ENCODE measurements at regions not wholly inside any gene's neighbourhood (a gene's known extent, or its start where the extent isn't known, plus 50 kb on each side); places are given as distances from the start of the nearest gene placed in this dataset.
A peak's percentile ranks its signal among the peaks of the same experiment; 100 is the strongest.

DNA sequence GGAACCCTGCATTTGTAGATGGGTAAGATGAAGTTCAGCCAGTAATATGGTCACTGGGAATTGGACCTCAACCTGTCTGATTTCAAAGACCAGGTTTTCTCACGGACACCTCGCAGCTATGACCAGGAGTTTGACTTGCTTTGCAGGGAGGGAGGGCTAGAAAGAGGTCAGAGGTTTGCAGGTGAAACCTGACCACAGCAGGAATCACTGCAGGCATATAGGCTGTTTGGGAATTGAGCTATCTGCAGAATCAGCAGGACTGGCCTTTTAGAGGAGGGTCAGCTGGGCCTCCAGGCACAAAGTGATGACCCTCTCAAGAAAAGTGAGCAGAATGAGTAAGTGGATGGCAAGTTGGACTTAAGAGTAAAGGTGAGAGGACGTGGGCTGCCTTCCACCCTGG lies 166.3 kb downstream of the ADRA2A start:
- H3K56ac ChIP-seq (replicated peaks; ENCODE audit: insufficient read length, low read depth, low read length) = no peak overlapping the region
- H3K18ac ChIP-seq (ENCODE audit: extremely low read depth, low read length) = no peak overlapping the region
- H4K91ac ChIP-seq (replicated peaks; ENCODE audit: insufficient read length, low read length) = no peak overlapping the region
- H3K79me2 ChIP-seq (ENCODE audit: control insufficient read depth in 1 of 2, insufficient read depth in 2 of 2, low read length in 2 of 2) = no peaks in the 10 kb centered on the region
- H2BK5ac ChIP-seq (ENCODE audit: low read depth, low read length) = no peak overlapping the region
- H3K4ac ChIP-seq (replicated peaks; ENCODE audit: insufficient read length, low read depth, low read length) = no peak overlapping the region
- H3K14ac ChIP-seq (ENCODE audit: insufficient read length) = no peak overlapping the region
- H2BK15ac ChIP-seq (ENCODE audit: low read length) = no peak overlapping the region
- no peak overlapping the region for H3K27ac ChIP-seq (ENCODE audit: low read depth, low read length)
- H2BK120ac ChIP-seq (replicated peaks; ENCODE audit: low read depth, low read length) = no peak overlapping the region
- 79% methylated on average over 3 of the region's 3 CpGs; no CpG with 5 or more reads in 1 of the 2 experiments for WGBS, 2 experiments (ENCODE audit: extremely low coverage in 1 of 2, insufficient coverage in 1 of 2, insufficient read length in 1 of 2, insufficient replicate concordance in 2 of 2, low coverage in 1 of 2, low lambda C conversion rate in 2 of 2, missing lambda C conversion rate in 1 of 2)
- H3K9me3 ChIP-seq (ENCODE audit: insufficient read depth in 2 of 2, low read depth in 1 of 2, low read length in 1 of 2) = no peaks in the 10 kb centered on the region
- no peak overlapping the region for H2BK20ac ChIP-seq (ENCODE audit: low read length)
- no peaks in the 10 kb centered on the region for H3K36me3 ChIP-seq (ENCODE audit: control insufficient read depth in 2 of 4, insufficient read depth in 4 of 4, low read length in 3 of 4)
- DNase-seq (ENCODE audit: low read depth in 1 of 2, low spot score in 2 of 2) (no peak), FAIRE-seq (no peak)
- no peak overlapping the region for H4K8ac ChIP-seq (ENCODE audit: extremely low read depth, insufficient read depth, low read length)
- ChIA-PET POLR2A (ENCODE audit: partially characterized antibody) (no interaction called here), CTCF (ENCODE audit: partially characterized antibody) (no interaction called here)
- H3K4me3 ChIP-seq (ENCODE audit: extremely low read depth in 1 of 4, insufficient read depth in 2 of 4, low read depth in 3 of 4, low read length in 4 of 4) = no peak overlapping the region
- H3K23ac ChIP-seq (ENCODE audit: insufficient read length) = no peak overlapping the region
- H3K4me2 ChIP-seq (ENCODE audit: insufficient read depth in 1 of 2, low read depth in 2 of 2, low read length in 2 of 2) = no peak overlapping the region
- H2BK12ac ChIP-seq (ENCODE audit: low read depth, low read length) = no peak overlapping the region
- H3K9ac ChIP-seq (replicated peaks in 1 of 4; ENCODE audit: extremely low read depth in 1 of 4, low read depth in 3 of 4, low read length in 3 of 4) = peak overlapping the region in 1 of 4 experiments; percentile 21; a peak in 1 of 7 replicates
- H4K20me1 ChIP-seq (replicated peaks in 1 of 2; ENCODE audit: control insufficient read depth in 1 of 2, insufficient read depth in 2 of 2, low read length in 2 of 2) = no peaks in the 10 kb centered on the region
- no peaks in the 10 kb centered on the region for H3K23me2 ChIP-seq (ENCODE audit: low read depth, low read length)
- no peaks in the 10 kb centered on the region for H3K79me1 ChIP-seq (ENCODE audit: low read depth, low read length)
- no peak overlapping the region for H2AK5ac ChIP-seq (ENCODE audit: low read depth, low read length)
- H2AFZ ChIP-seq (ENCODE audit: low read length) = no peak overlapping the region
- H3K27me3 ChIP-seq (replicated peaks in 1 of 4; ENCODE audit: control insufficient read depth in 3 of 4, extremely low read depth in 1 of 4, insufficient read depth in 3 of 4, low read length in 3 of 4) = no peaks in the 10 kb centered on the region
- peaks cover 0 to 5% (median 0%) of the 10 kb centered on the region in 4 experiments; a peak in 1 of 7 replicates for H3K4me1 ChIP-seq (replicated peaks in 1 of 4; ENCODE audit: control insufficient read depth in 3 of 4, insufficient read depth in 4 of 4, low read length in 3 of 4)
- no peak overlapping the region for H4K5ac ChIP-seq (ENCODE audit: insufficient read length, low read depth, low read length)
- TF ChIP-seq CTBP2 (IDR thresholded peaks at IDR 0.05; ENCODE audit: borderline replicate concordance, insufficient read depth, insufficient read length, low read length) (no peak), SAP30 (IDR thresholded peaks at IDR 0.05; ENCODE audit: insufficient read depth, insufficient replicate concordance, low read length) (no peak), EGR1 (IDR thresholded peaks at IDR 0.05; ENCODE audit: borderline replicate concordance, low read depth, low read length) (no peak), YY1 (IDR thresholded peaks at IDR 0.05; ENCODE audit: low read depth, low read length) (no peak), PHF8 (conservative IDR thresholded peaks at IDR 0.05; ENCODE audit: low read depth, low read length) (no peak), TAF1 (IDR thresholded peaks at IDR 0.05; ENCODE audit: low read depth, low read length) (no peak), EZH2 (IDR thresholded peaks at IDR 0.05; ENCODE audit: low read depth, low read length, severe bottlenecking) (no peak), SUZ12 (IDR thresholded peaks at IDR 0.05; ENCODE audit: low read length) (no peak), ZNF274 (IDR thresholded peaks at IDR 0.05; ENCODE audit: borderline replicate concordance, extremely low read depth, low read length) (no peak), SP2 (IDR thresholded peaks at IDR 0.05; ENCODE audit: low read length) (no peak), SIN3A (conservative IDR thresholded peaks at IDR 0.05 in 1 of 2, IDR thresholded peaks at IDR 0.05 in 1 of 2; ENCODE audit: low read depth in 1 of 2, low read length in 2 of 2) (no peak)
- TF ChIP-seq, protein P1, sequence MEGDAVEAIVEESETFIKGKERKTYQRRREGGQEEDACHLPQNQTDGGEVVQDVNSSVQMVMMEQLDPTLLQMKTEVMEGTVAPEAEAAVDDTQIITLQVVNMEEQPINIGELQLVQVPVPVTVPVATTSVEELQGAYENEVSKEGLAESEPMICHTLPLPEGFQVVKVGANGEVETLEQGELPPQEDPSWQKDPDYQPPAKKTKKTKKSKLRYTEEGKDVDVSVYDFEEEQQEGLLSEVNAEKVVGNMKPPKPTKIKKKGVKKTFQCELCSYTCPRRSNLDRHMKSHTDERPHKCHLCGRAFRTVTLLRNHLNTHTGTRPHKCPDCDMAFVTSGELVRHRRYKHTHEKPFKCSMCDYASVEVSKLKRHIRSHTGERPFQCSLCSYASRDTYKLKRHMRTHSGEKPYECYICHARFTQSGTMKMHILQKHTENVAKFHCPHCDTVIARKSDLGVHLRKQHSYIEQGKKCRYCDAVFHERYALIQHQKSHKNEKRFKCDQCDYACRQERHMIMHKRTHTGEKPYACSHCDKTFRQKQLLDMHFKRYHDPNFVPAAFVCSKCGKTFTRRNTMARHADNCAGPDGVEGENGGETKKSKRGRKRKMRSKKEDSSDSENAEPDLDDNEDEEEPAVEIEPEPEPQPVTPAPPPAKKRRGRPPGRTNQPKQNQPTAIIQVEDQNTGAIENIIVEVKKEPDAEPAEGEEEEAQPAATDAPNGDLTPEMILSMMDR (IDR thresholded peaks at IDR 0.05; ENCODE audit: control extremely low read depth in 1 of 3, insufficient read depth in 1 of 3, low read depth in 1 of 3, low read length in 3 of 3) = no peak

Data from H1 (cell line).